NCI-H2196 treated with DMSO at 0.1 percent for 48 hours (cell line): ENCODE measurements at regions not wholly inside any gene's neighbourhood (a gene's known extent, or its start where the extent isn't known, plus 50 kb on each side); places are given as distances from the start of the nearest gene placed in this dataset.
"Not testable (repeated sequence)": the region's sequence is repeated elsewhere in the genome, so short reads cannot be mapped to it uniquely, and the experiment has no call there.

Experiments
- DNase-seq: peaks from one replicate; lab custom pipeline; 2025; ENCODE audit not compliant: unreplicated experiment; lab: John Stamatoyannopoulos, UW

DNA sequence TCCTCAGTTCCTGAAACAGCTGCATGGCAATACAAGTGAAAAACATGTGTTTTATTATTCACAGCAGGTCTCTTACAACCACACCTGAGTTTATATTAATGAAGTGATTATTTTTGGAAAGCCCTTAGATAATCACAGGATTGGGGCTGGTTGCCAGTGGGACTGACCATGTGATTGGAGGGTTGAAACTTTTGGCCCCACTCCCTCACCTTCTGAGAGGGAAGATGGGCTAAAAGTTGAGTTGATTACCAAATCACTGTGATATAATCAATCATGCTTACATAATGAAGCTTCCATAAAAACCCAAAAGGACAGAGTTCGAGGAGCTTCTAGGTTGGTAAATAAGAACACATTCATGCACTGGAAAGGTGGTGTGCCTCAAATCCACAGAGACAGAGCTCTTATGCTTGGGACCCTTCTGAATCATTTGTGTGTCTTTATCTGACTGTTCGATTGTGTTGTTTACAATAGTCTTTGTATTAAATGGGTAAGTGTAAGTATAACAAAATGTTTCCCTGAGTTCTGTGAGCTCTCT, 393.9 kb downstream of the RPS24 start:
- no peak for DNase-seq

DNA sequence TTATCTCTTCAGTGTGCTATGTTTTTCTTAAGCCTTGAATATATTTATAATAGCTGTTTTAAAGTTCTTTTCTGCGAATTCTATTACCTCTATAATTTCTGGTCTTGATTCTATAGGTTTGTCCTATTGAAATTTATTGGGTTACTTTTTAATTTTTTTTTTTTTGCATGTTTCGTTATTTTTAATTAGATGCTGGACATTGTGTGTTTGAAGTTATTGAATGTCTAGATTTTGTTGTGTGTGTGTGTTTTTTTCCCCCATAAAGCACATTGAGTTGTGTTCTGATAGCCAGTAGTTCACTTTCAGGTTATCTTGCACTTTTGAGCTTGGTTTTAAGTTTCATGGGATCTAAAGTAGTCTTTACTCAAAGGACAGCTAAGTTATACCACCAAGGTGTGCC, 394.9 kb downstream of the RPS24 start:
- no peak for DNase-seq

DNA sequence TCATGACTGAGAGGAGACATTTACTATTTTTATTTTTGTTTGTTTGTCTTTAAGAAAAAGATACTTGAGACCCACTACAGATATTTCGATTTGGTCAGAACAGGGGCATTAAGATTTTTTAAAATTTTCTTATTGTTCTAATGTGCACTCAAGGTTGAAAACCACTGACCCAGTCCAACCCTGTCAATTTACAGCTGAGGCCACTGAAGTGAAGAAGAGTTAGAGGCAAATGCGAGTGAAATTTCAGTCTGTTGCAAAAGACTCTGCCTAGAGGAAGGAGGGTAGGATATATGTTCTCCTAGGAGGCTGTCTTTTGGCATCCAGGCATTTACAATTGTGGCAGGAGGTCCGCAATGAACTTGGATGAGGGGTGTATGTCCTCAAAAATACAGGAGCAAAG, 396.3 kb downstream of the RPS24 start:
- no peak for DNase-seq

DNA sequence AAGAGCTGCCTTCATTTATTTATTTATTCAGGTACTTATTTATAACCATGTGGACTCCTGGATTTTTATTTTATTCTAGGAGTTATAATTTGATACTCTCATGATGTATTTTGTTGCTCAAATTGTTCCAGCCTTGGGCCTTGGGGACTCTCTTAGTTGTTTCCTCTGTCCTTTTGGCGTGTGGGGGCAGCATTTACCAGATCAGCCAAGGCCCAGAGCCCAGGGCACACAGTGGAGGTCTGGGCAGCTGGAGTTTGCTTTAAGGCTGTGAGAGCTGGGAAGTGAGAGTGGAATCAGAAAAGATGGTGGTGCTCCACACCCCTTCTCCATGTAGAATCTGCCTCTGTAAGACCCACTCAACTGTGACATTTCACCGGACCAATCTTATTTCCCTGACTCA, 398.9 kb downstream of the RPS24 start:
- no peak for DNase-seq

DNA sequence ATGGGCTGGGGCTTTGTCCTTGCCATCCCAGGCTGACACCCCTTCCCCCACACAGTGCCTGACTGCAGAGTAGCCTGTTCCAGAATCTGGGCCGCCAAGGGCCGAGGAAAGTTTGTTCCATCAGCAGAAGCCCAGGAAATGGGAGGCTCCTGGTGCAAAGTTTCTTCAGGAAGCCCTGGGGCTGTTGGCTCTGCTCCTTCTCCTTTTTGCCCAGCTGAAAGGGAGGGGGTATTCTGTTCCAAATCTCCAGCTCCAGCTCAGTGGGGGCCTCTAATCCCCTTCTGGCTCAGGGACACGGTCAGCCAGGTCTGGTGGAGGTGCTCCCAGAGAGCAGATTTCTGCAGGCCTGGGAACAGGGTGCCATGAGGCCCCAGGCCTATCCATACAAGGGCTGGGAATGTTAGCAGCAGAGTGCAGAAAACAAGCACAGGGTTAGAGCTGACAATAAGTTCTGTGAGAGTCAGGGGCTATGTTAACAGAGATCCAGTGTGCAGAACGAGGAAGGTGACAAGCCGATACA, 399.5 kb downstream of the RPS24 start:
- no peak for DNase-seq

DNA sequence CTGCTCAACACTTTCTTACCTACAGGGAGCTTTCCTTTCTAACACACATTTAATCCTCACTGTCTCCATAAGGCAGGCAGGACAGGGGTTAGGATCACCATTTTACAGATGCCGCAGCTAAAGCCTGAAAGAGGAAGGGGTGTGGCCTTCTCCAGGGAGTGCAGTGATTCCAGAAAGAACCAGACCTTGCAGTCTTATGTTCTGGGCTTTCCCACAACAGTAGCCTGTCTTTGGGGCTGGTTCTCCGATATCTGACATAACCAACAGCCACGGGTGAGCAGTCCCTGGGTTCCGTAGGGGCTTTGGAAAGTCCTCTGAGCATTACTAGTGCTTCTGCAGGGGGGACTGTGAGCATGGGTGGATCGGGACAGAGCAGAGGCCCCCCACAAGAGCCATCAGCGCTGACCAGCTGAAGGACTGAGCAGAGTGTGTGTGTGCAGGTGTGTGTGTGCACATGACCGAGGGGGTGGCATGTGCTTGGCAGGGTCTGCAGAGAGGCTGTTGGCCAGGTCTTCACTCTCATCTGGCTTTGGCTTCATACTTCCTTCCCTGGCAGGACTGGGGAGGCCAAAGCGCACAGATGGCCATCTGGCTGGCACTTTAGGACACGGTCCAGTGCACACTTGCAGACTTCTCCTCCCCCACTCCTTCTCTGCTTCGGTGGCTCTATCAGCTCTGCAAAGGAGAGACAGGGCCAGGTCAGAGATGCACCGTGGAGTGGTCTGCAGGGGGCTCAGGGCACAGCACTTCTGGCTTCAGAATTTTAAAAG, 400.3 kb downstream of the RPS24 start:
- DNase-seq = peak; percentile 48

DNA sequence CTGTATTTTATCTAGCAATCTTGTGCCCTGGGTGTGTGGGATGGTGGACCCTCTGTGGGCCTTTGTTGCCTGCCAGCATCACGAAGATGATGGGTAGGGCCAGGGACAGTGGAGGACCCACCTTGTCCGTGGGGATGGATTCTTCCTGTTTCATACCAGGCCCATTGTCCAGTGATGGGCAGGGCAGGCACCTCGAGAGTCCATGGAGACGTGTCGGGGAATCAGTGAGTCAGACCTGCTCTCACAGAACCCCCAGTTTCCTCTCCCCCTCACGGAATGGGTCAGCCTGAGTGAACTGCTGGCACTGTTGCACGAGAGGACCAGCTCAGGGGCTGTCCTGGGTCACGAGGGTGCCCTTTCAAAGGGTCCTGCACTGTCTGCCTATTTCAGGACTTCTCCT, 401.2 kb downstream of the RPS24 start:
- no peak for DNase-seq

DNA sequence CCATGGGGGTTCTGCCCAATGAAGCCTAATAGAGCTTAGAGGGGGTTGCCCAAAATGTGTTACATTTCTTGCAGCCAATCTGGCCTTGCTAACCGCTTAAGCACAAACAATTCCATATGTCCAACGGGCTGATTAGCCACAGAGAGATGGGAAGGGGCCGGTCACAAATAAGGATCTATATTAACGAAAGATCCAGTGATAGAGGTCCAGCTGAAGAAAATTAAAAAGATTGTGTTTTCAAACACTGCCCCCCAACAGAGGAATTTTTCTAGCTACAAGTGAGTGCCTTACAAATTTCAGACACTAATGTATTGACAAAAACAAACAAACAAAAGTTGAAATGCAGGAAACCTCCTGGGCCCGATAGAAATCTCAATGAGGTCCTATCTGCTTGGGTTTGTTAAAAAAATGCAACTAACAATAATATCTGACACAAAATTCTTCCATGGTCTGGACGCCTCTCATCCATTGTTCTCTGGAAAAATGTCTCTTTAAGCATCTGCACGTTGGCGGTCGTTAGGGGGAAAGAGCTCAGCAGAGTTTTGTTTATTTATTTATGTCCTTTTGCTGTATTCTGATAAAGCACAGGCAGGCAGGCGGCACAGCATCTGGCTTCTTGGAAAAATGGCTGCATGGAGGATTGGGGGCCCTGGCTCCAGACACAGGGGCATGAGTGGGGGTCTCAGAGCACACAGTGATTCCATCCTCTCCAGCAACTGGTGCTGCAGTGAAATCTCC, 402.0 kb downstream of the RPS24 start:
- DNase-seq = no peak

DNA sequence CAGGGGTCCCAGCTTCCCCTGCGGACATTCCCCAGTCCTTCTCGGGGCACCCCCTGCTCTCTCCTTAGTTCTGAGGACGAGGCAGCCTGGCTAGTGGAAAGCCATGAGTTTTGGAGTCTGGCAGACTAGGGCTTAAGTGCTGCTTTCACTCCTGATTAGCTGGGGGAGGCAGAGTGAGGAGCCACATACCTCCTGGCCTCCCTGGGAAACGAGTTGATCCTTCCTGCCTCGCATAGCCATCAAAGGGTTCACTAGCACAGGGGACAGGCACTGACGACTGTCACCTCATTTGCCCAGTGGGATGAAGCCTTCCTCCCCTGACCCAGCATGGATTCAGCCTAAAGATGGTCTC, 402.5 kb downstream of the RPS24 start:
- no peak for DNase-seq

DNA sequence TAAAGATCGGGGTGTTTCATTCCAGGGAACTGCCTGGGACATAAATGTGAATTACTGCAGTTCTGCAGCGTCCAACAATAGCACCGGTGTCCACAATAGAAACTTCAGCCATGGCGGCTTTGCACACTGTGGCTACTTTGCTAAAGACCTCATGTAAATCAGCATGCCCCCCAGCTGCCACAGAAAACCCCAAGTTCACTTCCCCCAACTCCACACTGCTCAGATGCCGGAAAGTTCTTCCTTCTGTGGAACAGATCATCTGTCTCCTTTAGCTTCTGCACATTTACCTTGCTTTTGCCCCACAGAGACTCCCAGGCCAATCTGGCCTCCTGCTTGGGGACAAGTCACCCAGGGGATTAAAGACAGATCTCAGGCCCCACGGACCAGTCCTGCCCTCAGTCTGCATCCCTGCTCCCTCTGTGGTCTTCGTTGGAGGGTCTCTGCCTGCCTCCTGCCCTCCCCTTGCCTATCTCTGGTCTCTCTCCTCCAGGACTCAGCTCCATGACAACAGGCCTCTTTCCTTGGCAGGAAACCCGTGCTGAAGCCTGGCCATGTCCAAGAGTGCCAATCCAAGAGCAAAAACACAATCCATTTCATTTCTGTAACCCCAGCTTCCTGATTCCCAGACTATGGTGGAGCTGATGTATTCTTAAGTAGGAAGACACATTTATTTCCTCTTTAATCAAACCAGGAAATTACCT, 403.2 kb downstream of the RPS24 start:
- no peak for DNase-seq

DNA sequence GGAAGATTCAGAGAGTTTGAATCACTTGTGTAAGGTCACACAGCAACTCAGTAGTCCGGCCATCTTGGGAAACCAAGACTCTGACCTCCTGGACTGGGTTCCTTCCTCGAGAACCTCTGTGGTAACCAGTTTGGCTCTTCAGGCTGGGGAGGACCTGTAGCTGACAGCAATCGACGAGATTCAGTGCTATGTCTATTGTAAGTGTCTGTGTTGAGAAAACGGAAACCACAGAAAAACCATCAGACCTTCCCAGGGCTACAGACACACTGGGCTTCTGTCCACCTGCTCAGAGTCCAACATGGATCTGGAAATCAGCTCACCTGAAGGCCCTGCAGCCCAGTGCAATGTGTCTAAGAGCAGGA, 403.7 kb downstream of the RPS24 start:
- DNase-seq = no peak

DNA sequence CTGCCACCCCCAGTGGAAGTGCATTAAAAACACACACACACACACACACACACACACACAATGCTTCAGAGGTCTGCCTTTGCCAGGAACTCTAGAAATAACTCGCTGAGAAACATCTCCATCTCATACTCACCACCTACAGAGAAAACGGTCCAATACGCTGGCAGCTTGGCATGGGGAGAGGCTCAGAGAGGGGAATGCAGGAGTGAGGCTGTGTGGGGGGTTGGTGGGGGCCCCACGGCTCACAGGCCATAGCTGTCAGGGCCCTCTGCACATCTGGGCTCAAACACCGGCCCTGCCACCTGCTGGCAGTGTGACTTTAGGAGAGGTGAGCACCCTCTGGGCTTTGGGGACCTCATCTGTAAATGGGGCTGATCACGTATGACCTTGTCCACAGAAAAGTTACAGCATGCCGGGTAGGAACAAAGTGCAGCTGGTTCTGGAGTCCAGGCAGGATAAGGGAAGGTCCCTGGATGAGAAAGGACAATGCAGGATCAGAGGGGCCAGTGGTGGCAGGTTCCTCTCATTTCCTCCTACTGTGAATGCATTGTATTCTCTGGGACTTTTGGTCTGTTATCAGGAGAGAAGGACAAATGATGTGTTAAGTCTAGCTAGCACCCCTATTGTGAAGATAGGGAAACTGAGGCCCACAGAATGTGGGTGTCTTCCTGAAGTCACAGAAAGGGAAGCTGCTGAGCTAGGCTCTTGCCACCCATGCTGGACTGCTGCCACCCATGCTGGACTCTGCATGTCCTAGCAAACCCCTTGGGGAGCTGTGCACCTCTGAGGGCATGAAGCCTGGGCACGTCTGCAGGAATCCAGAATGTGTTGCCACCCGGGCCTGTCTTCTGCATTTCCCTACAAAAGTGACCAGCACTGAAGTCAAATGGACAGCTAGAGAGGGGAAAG, 404.6 kb downstream of the RPS24 start:
- no peak for DNase-seq

DNA sequence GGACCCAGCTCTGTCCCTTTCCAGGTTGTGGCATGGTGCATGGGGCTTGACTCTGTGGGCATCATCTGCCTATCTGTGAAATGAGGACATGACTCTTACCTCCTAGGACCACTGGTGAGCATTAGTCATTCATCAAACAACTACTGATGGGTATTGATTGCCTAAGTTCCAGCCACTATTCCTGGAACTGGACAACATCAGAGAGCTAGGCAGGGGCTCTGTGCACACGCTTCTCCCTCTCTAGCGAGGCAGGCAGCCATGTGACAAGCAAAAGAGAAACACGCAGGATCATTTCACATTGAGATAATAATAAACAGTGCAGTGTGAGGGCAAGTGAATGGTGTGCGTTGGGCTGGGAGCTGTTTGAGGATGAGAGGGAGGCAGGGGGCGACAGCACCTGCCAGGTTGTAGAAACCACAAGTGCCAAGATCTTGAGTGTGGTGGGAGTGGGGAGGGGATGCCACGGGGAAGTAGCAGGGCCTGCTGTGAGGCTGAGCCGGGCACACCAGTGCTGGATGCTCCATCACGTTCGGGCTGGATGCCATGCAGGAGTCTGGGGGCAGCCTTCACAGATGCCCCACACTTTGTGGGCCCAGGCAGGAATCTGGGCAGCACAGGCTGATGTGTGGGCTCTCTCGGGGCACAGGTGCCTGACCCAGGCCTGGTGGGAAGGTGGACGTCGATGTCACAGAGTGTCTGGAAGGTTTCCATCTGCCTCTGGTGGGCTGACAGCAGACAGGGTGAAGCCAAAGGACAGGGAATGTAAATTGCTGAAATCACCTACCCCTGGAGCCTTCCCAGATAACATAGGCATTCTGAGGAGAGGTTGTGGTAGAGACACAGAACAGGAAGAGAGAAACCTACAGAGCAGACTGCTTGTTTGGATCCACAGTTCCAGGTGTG, 405.5 kb downstream of the RPS24 start:
- no peak for DNase-seq

DNA sequence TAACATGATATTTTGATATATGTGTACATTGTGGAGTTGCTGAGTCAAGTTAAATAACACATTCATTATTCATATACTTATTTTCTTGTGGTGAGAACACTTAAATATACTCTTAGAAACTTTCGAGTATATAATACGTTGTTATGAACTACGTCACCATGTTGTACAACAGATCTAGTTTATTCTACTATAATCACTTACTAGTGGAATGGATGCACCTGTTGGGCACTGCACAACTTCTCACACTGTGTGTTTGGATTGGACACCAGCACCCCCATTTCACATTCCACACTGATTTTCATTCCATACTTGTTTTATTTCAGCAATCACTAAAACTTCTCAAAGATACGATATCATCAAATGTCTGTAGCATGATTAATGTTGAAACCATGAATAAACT, 407.3 kb downstream of the RPS24 start:
- no peak for DNase-seq

DNA sequence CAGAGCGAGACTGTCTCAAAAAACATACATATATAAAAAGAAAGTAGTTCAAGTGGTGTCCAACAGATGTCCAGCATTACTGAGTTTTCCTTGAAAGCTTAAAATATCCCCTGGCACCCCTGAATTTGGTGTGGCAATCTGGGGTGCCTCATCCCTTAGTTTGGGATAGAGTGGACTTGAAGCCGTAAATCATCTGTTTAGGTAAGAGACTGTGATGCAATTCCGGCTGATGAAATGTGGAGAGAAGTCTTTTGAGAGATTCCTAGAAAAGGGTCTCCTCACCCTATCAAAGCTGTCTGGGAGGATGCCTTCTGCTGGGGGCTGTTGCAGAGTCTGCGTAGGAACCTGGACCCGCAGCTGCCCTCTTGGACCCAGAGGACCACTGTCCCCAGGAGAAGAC, 408.0 kb downstream of the RPS24 start:
- DNase-seq = no peak

DNA sequence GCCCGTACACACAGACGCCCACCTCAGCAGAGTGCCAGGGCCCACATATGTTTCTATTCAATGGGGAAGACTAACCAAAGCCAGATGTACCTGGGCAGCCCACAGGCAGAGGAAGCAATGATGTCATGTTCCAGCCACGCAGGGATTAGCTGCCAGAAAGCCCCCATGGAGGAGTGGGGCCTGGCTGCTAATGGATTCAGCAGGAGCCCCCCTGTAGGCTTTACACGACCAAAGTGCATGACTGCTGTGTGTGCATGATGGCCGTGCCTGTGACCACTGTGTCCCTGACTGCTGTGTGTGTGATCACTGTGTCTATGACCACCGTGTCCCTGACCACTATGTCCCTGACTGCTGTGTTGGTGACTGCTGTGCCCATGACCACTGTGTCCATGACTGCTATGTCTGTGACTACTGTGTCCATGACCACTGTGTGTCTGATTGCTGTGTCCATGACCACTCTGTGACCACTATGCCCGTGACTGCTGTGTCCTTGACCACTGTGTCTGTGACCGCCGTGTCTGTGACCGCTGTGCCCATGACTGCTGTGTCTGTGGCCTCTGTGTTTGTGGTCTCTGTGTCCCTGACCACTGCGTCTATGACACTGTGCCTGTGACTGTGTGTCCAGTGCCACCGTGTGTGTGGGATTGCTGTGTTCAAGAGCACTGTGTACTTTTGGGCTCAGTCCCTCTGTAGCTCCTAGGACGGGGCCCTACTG, 409.3 kb downstream of the RPS24 start:
- DNase-seq = no peak

DNA sequence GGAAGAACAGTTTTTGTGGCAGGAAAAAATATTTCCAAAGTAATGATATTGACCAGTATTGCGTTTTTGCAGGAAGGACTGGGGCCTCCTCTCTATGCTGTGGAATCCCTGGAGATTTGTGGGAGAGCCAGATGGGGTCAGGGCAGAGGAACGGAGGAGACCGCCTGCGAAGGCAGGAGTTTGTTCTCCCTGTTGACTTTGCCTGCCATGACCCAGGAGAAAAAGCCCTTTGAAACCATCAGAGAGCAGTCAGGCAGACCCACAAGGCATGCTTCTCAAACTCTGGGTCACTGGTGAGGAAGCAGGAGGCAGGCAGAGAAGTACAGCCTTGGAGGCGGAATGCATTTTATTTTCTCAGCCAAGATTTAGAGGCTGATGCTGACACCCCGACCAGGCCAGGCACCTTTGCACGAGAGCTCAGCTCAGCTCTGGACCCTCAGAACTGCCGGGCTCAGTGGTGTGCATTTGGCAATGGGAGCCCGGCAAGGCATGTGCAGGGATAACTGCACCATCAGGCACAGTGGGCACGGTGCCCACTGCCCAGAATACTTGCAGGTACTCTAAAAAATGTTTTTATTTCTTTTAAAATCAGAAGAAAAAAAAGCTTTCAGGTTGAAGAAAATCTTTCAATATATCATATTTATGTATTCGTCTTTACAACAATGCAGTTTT, 410.4 kb downstream of the RPS24 start:
- DNase-seq = no peak

DNA sequence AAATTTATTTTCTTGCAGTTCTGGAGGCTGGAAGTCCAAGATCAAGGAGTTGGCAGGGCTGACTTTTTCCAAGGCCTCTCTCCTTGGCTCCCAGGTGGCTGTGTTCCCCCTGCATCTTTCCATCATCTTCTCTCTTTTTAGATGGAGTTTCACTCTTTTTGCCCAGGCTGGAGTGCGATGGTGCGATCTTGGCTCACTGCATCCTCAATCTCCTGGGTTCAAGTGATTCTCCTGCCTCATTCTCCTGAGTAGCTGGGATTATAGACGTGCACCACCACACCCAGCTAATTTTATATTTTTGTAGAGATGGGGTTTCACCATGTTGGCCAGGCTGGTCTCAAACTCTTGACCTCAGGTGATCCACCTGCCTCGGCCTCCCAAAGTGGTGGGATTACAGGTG, 411.1 kb downstream of the RPS24 start:
- DNase-seq = not testable (repeated sequence)

DNA sequence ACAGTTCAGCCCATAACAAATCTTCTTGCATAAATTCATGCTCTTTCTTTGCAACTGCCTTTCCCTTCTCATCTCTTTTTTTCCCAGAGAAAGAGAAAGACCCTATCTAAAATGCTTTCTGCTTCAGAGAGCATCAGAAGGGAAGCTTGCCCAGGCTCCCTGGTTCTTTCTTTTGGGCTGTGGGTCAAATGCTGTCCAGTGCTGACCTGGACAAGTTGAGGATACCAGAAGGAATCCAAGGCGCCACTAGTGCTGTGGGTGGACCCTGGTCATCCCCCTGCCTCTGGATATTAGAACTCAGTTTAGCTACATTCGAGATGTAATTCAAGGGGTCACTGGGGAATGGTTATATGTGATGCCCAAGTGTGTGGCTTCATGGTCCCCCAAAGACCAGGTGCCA, 411.6 kb downstream of the RPS24 start:
- no peak for DNase-seq
